Activated naive CD4-positive, alpha-beta T cell treated with anti-CD3 and anti-CD28 coated beads for 36 hours (primary cell): ENCODE measurements at regions not wholly inside any gene's neighbourhood (a gene's known extent, or its start where the extent isn't known, plus 50 kb on each side); places are given as distances from the start of the nearest gene placed in this dataset.
"Not testable (repeated sequence)": the region's sequence is repeated elsewhere in the genome, so short reads cannot be mapped to it uniquely, and the experiment has no call there.

Experiments used
- CTCF ChIA-PET: fragments of 350-600 bp; sonication (Branson Sonifier 250); formaldehyde crosslinking; loops from one replicate; lab custom pipeline; 2021; ENCODE audit warnings: antibody characterized with exemption; lab: Charles Lee
- DNase-seq: peaks from one replicate; pipeline ENCODE4 v3.0.0-alpha.2; 2020
- H3K27ac Mint-ChIP-seq: one replicate; pipeline ENCODE4 v1.8.0; 2021; ENCODE audit warnings: mild to moderate bottlenecking, mixed read lengths
- H3K27me3 Mint-ChIP-seq: one replicate; pipeline ENCODE4 v1.8.0; 2021; ENCODE audit warnings: low read depth, mixed read lengths
- H3K36me3 Mint-ChIP-seq: one replicate; pipeline ENCODE4 v1.8.0; 2021; ENCODE audit warnings: low read depth, mixed read lengths
- H3K4me1 Mint-ChIP-seq: one replicate; pipeline ENCODE4 v1.8.0; 2021; ENCODE audit warnings: low read depth, mixed read lengths
- H3K4me3 Mint-ChIP-seq: one replicate; pipeline ENCODE4 v1.8.0; 2021; ENCODE audit warnings: mild to moderate bottlenecking, moderate library complexity, mixed read lengths
- H3K9me3 Mint-ChIP-seq: one replicate; pipeline ENCODE4 v1.8.0; 2021; ENCODE audit warnings: mixed read lengths
- intact Hi-C: fragments of 100-400 bp; cut with micrococcal nuclease; formaldehyde crosslinking; loops from one replicate; pipeline ENCODE4 v1.15.1; 2023

DNA sequence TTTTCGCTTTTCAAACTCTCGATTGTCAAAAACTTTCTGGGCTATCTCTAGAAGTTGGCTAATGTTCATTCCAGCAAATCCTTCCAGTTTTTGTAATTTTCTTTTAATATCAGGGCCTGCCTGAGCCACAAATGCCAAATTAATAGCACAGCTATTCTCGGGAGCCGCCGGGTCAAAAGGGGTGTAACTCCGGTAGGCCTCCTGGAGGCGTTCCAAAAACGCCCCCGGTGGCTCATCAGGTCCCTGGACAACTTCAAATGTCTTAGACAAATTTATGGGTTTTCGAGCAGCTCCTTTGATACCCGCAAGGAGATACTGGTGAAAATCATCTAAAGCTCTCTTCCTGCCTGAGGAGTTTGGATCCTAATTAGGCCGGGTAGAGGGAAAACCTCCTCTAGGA lies 117.9 kb upstream of the PZP start:
- intact Hi-C loops: loop anchor here (5.0 kb wide), 1 partner anchor 264 kb away; no protein-coding TSS in a partner anchor
- Mint-ChIP-seq H3K27me3 (no peaks in the 10 kb centered on the region), H3K36me3 (no peaks in the 10 kb centered on the region), H3K4me3 (no peak overlapping the region), H3K4me1 (peaks cover 12% of the 10 kb centered on the region), H3K27ac (no peak overlapping the region), H3K9me3 (no peaks in the 10 kb centered on the region)
- DNase-seq: no peak
- CTCF ChIA-PET: interaction anchor here (0.6 kb wide), 1 partner anchor 806 kb away, joined by 3 read pairs; no protein-coding TSS in a partner anchor

DNA sequence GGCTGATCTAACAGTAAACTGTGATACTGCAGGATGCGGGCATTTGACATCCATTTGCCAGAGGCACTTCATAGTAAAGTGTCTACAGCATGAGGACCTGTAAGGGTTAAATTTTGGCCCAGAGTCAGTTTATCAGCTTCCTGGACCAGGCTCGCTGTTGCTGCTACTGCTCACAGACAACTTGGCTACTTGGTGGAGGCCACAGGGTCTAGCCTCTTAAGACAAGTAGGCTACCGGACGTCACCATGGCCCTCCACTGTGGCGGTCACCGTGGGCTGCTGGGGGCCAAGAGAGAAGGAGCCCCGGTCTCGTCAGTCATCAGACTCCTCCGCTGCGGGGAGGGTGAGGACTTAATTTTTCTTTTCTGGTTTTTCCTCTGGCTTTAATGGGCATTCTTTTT lies 117.3 kb upstream of the PZP start:
- H3K9me3 Mint-ChIP-seq: no peaks in the 10 kb centered on the region
- H3K27ac Mint-ChIP-seq: no peak overlapping the region
- DNase-seq: no peak
- no peaks in the 10 kb centered on the region for H3K36me3 Mint-ChIP-seq
- intact Hi-C loops: loop anchor here (5.0 kb wide), 1 partner anchor 263 kb away; no protein-coding TSS in a partner anchor
- H3K4me3 Mint-ChIP-seq: no peak overlapping the region
- H3K27me3 Mint-ChIP-seq: no peaks in the 10 kb centered on the region
- CTCF ChIA-PET: interaction anchor here (0.6 to 1.4 kb wide), 2 partner anchors 10 to 805 kb away, joined by 3 read pairs; no protein-coding TSS in a partner anchor
- peaks cover 11% of the 10 kb centered on the region for H3K4me1 Mint-ChIP-seq

- DNase-seq: no peak
- peaks cover 11% of the 10 kb centered on the region for H3K4me1 Mint-ChIP-seq
- H3K27me3 Mint-ChIP-seq: no peaks in the 10 kb centered on the region
- no peaks in the 10 kb centered on the region for H3K9me3 Mint-ChIP-seq
- no peak overlapping the region for H3K4me3 Mint-ChIP-seq
- CTCF ChIA-PET: interaction anchor here (1.4 kb wide), 1 partner anchor 10 kb away, joined by 3 read pairs; no protein-coding TSS in a partner anchor
- no peak overlapping the region for H3K27ac Mint-ChIP-seq
- intact Hi-C loops: loop anchor here (5.0 kb wide), 1 partner anchor 262 kb away; no protein-coding TSS in a partner anchor
- H3K36me3 Mint-ChIP-seq: peaks cover 2% of the 10 kb centered on the region
Measured at GRCh38 chr12:9324782-9325181, 116.6 kb upstream of the PZP start.

DNA sequence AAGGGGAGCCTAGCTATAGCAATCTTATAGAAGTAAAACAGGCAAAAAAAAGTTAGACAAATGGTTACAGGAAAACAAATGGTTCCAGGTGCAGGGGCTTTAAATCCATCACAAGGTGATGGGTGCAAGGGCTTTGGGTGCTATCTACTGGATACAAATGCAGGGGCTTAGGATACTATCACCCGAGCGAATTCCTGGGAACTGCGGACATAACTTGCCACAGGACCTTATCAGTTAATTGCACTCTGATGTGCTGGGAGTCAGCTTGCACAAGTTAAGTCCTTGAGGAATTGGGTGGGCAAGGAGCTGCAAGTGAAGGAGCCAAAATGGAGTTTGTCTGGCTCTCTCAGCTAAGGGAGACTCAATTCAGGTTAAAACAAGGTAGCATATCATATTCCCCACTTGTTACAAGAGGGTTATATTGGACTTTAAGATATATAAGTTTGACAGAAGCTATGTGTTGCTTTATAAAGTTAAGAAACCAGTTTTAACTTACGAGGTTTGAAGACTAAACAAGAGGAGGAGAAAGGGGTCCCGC lies 115.0 kb upstream of the PZP start:
- Mint-ChIP-seq H3K27me3 (no peaks in the 10 kb centered on the region), H3K4me1 (peaks cover 11% of the 10 kb centered on the region), H3K4me3 (no peak overlapping the region), H3K9me3 (no peaks in the 10 kb centered on the region), H3K36me3 (peaks cover 2% of the 10 kb centered on the region), H3K27ac (no peak overlapping the region)
- DNase-seq: no peak
- intact Hi-C loops: no loop called here
- CTCF ChIA-PET: no interaction called here

- Mint-ChIP-seq H3K36me3 (peaks cover 2% of the 10 kb centered on the region), H3K4me1 (no peaks in the 10 kb centered on the region), H3K9me3 (no peaks in the 10 kb centered on the region), H3K27me3 (no peaks in the 10 kb centered on the region), H3K27ac (no peak overlapping the region), H3K4me3 (no peak overlapping the region)
- intact Hi-C loops: no loop called here
- DNase-seq: no peak
- CTCF ChIA-PET: no interaction called here
Measured at GRCh38 chr12:9319842-9320173, 111.6 kb upstream of the PZP start.

GRCh38 chr12:9319044-9319841 lies 111.0 kb upstream of the PZP start:
- intact Hi-C loops: no loop called here
- no peak for DNase-seq
- H3K4me1 Mint-ChIP-seq: no peaks in the 10 kb centered on the region
- H3K27me3 Mint-ChIP-seq: no peaks in the 10 kb centered on the region
- CTCF ChIA-PET: no interaction called here
- no peak overlapping the region for H3K27ac Mint-ChIP-seq
- H3K4me3 Mint-ChIP-seq: no peak overlapping the region
- H3K9me3 Mint-ChIP-seq: no peaks in the 10 kb centered on the region
- H3K36me3 Mint-ChIP-seq: peaks cover 2% of the 10 kb centered on the region

GRCh38 chr12:9313479-9313878 lies 105.3 kb upstream of the PZP start:
- CTCF ChIA-PET, H3K36me3 Mint-ChIP-seq, H3K4me3 Mint-ChIP-seq, H3K9me3 Mint-ChIP-seq, DNase-seq, H3K27ac Mint-ChIP-seq, H3K27me3 Mint-ChIP-seq, H3K4me1 Mint-ChIP-seq, intact Hi-C loops: not testable (repeated sequence)

DNA sequence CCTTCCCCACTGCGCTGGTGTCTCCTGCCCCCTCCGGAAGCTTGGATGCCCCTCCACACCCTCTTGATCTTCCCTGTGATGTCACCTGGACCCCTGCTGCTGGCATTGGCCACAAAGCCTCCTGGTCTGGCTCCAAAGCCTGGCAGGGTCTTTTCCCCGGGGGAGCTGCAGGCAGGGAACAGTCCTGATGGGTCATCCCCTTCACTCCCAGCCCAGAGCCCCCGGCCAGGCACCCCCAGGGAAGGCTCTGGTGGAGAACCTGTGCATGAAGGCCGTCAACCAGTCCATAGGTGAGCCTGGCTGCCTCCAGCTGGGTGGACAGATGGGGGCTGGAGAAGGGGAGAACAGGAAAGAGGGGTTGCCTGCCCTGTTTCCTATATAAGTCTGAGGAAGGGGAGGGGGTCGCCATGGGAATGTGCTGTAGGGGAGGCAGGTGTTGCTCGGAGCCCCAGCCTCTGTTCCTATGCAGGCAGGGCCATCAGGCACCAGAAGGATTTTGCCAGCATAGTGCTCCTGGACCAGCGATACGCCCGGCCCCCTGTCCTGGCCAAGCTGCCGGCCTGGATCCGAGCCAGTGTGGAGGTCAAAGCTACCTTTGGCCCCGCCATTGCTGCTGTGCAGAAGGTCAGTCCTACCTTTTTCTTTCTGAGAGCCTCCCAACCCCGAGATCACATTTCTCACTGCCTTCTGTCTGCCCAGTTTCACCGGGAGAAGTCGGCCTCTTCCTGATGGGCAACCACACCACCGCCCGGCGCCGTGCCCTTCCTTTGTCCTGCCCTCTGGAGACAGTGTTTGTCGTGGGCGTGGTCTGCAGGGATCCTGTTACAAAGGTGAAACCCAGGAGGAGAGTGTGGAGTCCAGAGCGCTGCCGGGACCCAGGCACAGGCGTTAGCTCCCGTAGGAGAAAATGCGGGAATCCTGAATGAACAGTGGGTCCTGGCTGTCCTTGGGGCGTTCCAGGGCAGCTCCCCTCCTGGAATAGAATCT lies 104.5 kb upstream of the PZP start:
- H3K4me3 Mint-ChIP-seq, H3K4me1 Mint-ChIP-seq, H3K9me3 Mint-ChIP-seq, H3K27ac Mint-ChIP-seq, DNase-seq, H3K27me3 Mint-ChIP-seq, intact Hi-C loops, CTCF ChIA-PET, H3K36me3 Mint-ChIP-seq: not testable (repeated sequence)

- H3K36me3 Mint-ChIP-seq, H3K4me3 Mint-ChIP-seq, H3K4me1 Mint-ChIP-seq, DNase-seq, H3K27me3 Mint-ChIP-seq, H3K27ac Mint-ChIP-seq, H3K9me3 Mint-ChIP-seq, CTCF ChIA-PET, intact Hi-C loops: not testable (repeated sequence)
Measured at GRCh38 chr12:9311454-9311853, 103.3 kb upstream of the PZP start.

DNA sequence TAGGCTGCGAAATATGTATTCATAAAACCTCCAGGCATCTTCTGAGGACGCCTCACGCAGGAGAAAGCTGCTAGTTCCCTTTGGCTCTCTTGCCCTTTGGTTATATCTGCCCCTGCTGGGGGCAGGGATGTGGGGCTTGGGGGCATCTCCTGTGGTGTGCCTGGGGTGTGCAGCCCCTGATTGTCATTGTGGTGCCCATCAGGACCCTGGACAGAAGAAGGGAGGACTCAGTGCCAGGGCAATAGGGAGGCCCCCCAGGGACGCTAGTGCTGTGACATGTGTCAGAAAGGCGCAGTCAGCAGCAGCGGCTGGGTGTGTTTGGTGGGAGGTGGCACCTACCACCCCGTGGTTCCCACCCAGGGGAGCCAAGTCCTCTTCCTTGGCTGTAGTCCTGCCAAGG lies 102.5 kb upstream of the PZP start:
- H3K4me3 Mint-ChIP-seq, intact Hi-C loops, CTCF ChIA-PET: not testable (repeated sequence)

DNA sequence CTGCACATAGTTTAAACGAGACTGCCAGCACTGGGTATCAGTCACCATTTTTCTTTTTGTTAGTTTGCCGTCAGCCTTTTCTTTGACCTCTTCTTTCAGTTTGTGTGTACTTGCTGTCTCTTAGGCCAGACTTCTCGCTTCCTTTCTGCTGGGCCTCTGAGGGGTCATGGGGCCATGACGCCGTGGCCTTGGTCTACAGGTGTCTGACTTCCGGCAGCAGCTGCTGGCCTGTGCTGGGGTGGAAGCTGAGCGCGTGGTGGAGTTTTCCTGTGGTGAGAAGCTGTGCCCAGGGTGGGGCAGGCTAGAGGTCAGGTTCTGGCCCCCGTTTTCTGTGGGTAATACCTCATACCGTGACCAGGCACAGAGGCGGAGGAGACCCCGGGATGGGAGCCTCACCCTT lies 101.6 kb upstream of the PZP start:
- H3K4me1 Mint-ChIP-seq, CTCF ChIA-PET, H3K27me3 Mint-ChIP-seq, H3K27ac Mint-ChIP-seq, H3K4me3 Mint-ChIP-seq, intact Hi-C loops, H3K9me3 Mint-ChIP-seq, DNase-seq: not testable (repeated sequence)
- H3K36me3 Mint-ChIP-seq: peaks cover 12% of the 10 kb centered on the region

More for the DNA sequence above, 102.5 kb upstream of the PZP start:
- not testable (repeated sequence) for H3K9me3 Mint-ChIP-seq, H3K27ac Mint-ChIP-seq, H3K4me1 Mint-ChIP-seq, H3K36me3 Mint-ChIP-seq, H3K27me3 Mint-ChIP-seq, DNase-seq

DNA sequence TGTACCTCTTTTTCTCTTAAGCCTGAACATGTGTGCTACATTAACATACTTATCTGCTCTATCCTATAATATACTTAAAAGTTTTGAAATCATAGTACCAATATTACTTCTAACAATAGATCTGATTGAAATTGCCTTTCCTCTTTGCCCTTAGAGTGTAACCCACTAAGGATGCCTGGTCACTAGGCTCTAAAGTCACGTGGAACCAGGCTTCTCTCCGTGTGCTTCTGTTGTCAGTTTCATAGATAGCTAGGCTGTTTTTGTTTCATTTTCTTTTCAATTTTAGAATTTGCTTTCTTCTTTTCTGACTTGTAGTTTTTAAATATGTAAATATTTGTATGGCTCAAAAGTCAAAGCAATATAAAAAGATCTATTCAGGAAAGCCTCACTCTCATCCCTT lies 100.5 kb upstream of the PZP start:
- H3K27ac Mint-ChIP-seq, DNase-seq, CTCF ChIA-PET, H3K9me3 Mint-ChIP-seq, H3K4me1 Mint-ChIP-seq, H3K4me3 Mint-ChIP-seq, H3K27me3 Mint-ChIP-seq, intact Hi-C loops: not testable (repeated sequence)
- peaks cover 15% of the 10 kb centered on the region for H3K36me3 Mint-ChIP-seq
